Choroid plexus epithelial cell (primary cell): ENCODE measurements at regions not wholly inside any gene's neighbourhood (a gene's known extent, or its start where the extent isn't known, plus 50 kb on each side); places are given as distances from the start of the nearest gene placed in this dataset.

Experiments used
- DNase-seq: peaks from one replicate; pipeline ENCODE4 v3.0.0-alpha.2; 2010; ENCODE audit warnings: low read depth
- H3K4me3 ChIP-seq: 2 replicates; pipeline ENCODE4 v1.5.1; 2011; ENCODE audit warnings: low read depth, mild to moderate bottlenecking, control low read depth, low read length, moderate library complexity
- CTCF ChIP-seq: conservative IDR thresholded peaks from 2 replicates; pipeline ENCODE4 v1.5.1; 2011; ENCODE audit warnings: low read depth, mild to moderate bottlenecking, control low read depth, inconsistent platforms, low read length, moderate library complexity

- no peak for DNase-seq
- H3K4me3 ChIP-seq = no peak overlapping the region
- no peak for TF ChIP-seq CTCF
Observed at GRCh38 chr1:90192408-90192807, 197.5 kb downstream of the ZNF326 start.

GRCh38 chr1:90190523-90190922 is 195.6 kb downstream of the ZNF326 start:
- H3K4me3 ChIP-seq = no peak overlapping the region
- TF ChIP-seq CTCF = no peak
- no peak for DNase-seq

- TF ChIP-seq CTCF = no peak
- H3K4me3 ChIP-seq = no peak overlapping the region
- no peak for DNase-seq
Observed at GRCh38 chr1:90189889-90190288, 195.0 kb downstream of the ZNF326 start.

- no peak for TF ChIP-seq CTCF
- H3K4me3 ChIP-seq = no peak overlapping the region
- DNase-seq = no peak
Observed at GRCh38 chr1:90187323-90187585, 192.3 kb downstream of the ZNF326 start.

GRCh38 chr1:90186506-90187322 is 191.8 kb downstream of the ZNF326 start:
- no peak for TF ChIP-seq CTCF
- DNase-seq = no peak
- no peak overlapping the region for H3K4me3 ChIP-seq

- DNase-seq = peak; percentile 79
- no peak for TF ChIP-seq CTCF
- no peak overlapping the region for H3K4me3 ChIP-seq
Observed at GRCh38 chr1:90176530-90176929, 181.6 kb downstream of the ZNF326 start.

GRCh38 chr1:90175490-90176167 is 180.7 kb downstream of the ZNF326 start:
- H3K4me3 ChIP-seq = no peak overlapping the region
- TF ChIP-seq CTCF = no peak
- peak; percentile 51 for DNase-seq
